ENCODE measurements at regions not wholly inside any gene's neighbourhood (a gene's known extent, or its start where the extent isn't known, plus 50 kb on each side); places are given as distances from the start of the nearest gene placed in this dataset.

GRCh38 chr2:16149349-16150243 lies 209.2 kb downstream of the MYCN start:
- Histone ChIP-seq H3K9me3 (ENCODE audit: control insufficient read depth in 4 of 4, low read length in 3 of 4) (no peaks in the 10 kb centered on the region), H3K27me3 (ENCODE audit: control insufficient read depth in 4 of 4, insufficient read depth in 4 of 4, low read length in 3 of 4) (no peaks in the 10 kb centered on the region), H3K4me1 (ENCODE audit: control insufficient read depth in 4 of 4, insufficient read depth in 4 of 4, low read length in 3 of 4) (no peaks in the 10 kb centered on the region), H3K4me3 (ENCODE audit: low read depth in 1 of 3, low read length in 3 of 3) (no peak overlapping the region), H3K9ac (ENCODE audit: low read depth in 1 of 2, low read length in 2 of 2) (no peak overlapping the region), H3K36me3 (ENCODE audit: control insufficient read depth in 4 of 4, insufficient read depth in 3 of 4, low read depth in 1 of 4, low read length in 3 of 4) (no peaks in the 10 kb centered on the region), H3K27ac (ENCODE audit: low read depth in 1 of 2, low read length in 2 of 2) (no peak overlapping the region)
- no peak for DNase-seq (ENCODE audit: low spot score)
- 73% methylated on average over 17 of the region's 17 CpGs for WGBS
- TF ChIP-seq RXRA (IDR thresholded peaks at IDR 0.05) (no peak), NR2F2 (IDR thresholded peaks at IDR 0.05) (no peak), GABPA (IDR thresholded peaks at IDR 0.05 in 1 of 2, conservative IDR thresholded peaks at IDR 0.05 in 1 of 2) (no peak), EGR1 (IDR thresholded peaks at IDR 0.05; ENCODE audit: low read depth in 2 of 2) (no peak), HNF4G (IDR thresholded peaks at IDR 0.05) (no peak), FOXA1 (IDR thresholded peaks at IDR 0.05) (no peak), TAF1 (conservative IDR thresholded peaks at IDR 0.05) (no peak)
- TF ChIP-seq, protein P1, sequence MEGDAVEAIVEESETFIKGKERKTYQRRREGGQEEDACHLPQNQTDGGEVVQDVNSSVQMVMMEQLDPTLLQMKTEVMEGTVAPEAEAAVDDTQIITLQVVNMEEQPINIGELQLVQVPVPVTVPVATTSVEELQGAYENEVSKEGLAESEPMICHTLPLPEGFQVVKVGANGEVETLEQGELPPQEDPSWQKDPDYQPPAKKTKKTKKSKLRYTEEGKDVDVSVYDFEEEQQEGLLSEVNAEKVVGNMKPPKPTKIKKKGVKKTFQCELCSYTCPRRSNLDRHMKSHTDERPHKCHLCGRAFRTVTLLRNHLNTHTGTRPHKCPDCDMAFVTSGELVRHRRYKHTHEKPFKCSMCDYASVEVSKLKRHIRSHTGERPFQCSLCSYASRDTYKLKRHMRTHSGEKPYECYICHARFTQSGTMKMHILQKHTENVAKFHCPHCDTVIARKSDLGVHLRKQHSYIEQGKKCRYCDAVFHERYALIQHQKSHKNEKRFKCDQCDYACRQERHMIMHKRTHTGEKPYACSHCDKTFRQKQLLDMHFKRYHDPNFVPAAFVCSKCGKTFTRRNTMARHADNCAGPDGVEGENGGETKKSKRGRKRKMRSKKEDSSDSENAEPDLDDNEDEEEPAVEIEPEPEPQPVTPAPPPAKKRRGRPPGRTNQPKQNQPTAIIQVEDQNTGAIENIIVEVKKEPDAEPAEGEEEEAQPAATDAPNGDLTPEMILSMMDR (IDR thresholded peaks at IDR 0.05; ENCODE audit: low read depth, low read length, missing input control), result no peak

GRCh38 chr2:16148632-16149348 lies 208.4 kb downstream of the MYCN start:
- H3K9me3 ChIP-seq (ENCODE audit: control insufficient read depth in 4 of 4, low read length in 3 of 4), result no peaks in the 10 kb centered on the region
- H3K27ac ChIP-seq (ENCODE audit: low read depth in 1 of 2, low read length in 2 of 2), result no peak overlapping the region
- no peak overlapping the region for H3K9ac ChIP-seq (ENCODE audit: low read depth in 1 of 2, low read length in 2 of 2)
- H3K4me1 ChIP-seq (ENCODE audit: control insufficient read depth in 4 of 4, insufficient read depth in 4 of 4, low read length in 3 of 4), result no peaks in the 10 kb centered on the region
- H3K27me3 ChIP-seq (ENCODE audit: control insufficient read depth in 4 of 4, insufficient read depth in 4 of 4, low read length in 3 of 4), result no peaks in the 10 kb centered on the region
- 85% methylated on average over 6 of the region's 6 CpGs for WGBS
- no peaks in the 10 kb centered on the region for H3K36me3 ChIP-seq (ENCODE audit: control insufficient read depth in 4 of 4, insufficient read depth in 3 of 4, low read depth in 1 of 4, low read length in 3 of 4)
- H3K4me3 ChIP-seq (ENCODE audit: low read depth in 1 of 3, low read length in 3 of 3), result no peak overlapping the region
- no peak for DNase-seq (ENCODE audit: low spot score)
- TF ChIP-seq FOXA2 (IDR thresholded peaks at IDR 0.05) (no peak), SP1 (IDR thresholded peaks at IDR 0.05) (no peak), TAF1 (conservative IDR thresholded peaks at IDR 0.05) (no peak)
- TF ChIP-seq, protein P1 (IDR thresholded peaks at IDR 0.05; ENCODE audit: low read depth, low read length, missing input control), result no peak
